ENCODE measurements at regions not wholly inside any gene's neighbourhood (a gene's known extent, or its start where the extent isn't known, plus 50 kb on each side); places are given as distances from the start of the nearest gene placed in this dataset.
A peak's percentile ranks its signal among the peaks of the same experiment; 100 is the strongest.

DNA sequence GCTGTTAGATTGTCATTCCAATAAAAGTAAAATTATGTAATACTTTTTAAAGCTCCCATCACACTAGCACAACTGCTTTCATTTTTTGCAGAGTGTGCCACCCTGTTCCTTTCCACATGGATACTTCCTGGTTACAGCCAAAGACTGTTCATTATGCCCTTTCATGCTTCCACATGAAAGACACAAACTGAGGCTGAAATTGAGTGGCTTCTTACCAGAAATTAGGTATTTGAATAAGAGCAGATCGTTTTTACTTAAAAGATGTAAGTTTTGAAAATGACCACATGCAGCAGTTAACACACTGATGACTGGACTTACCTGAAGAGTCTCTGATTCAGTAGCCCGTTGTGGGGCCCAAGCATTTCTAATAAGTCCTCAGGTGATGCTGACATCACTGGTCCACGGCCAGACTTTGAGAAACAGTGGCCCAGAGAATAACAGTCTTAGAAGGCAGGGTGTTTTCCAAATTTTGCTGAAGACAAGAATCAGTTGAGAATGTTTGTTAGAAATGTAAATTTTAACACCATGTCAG lies 187.6 kb upstream of the DMRT1 start:
- Histone ChIP-seq H3K9me3 (no peaks in the 10 kb centered on the region), H3K27ac (no peak overlapping the region), H3K4me3 (no peak overlapping the region), H3K4me1 (peaks cover 36% of the 10 kb centered on the region), H3K27me3 (no peaks in the 10 kb centered on the region), H3K36me3 (no peaks in the 10 kb centered on the region)
- DNase-seq (no peak), ATAC-seq (no peak)
- no peak for TF ChIP-seq CTCF (IDR thresholded peaks at IDR 0.05)
- intact Hi-C loops (cut with DNase I) = no loop called here

DNA sequence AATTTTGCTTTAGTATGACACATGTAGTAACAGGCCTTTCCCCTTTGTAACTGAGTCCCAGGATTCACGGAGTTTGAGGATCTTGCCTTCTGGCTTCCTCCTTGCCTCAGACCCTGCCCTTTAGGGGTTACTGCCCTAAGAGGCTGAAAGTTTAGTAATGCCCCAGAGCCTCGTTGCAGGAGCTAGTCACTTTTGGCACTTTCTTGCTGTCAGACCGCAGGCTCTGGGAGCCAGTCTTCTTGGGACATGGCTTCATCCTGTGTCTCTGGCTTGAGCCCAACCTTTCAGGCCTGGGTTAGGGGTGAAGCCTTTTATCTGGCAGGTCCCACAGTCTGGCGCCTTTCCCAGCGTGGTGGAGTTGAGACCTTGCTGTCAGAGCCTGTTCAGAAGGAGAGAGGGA lies 185.6 kb upstream of the DMRT1 start:
- DNase-seq = peak; percentile 71
- Histone ChIP-seq H3K4me3 (no peak overlapping the region), H3K36me3 (no peaks in the 10 kb centered on the region), H3K27ac (no peak overlapping the region), H3K4me1 (peaks cover 21% of the 10 kb centered on the region), H3K27me3 (no peaks in the 10 kb centered on the region), H3K9me3 (no peaks in the 10 kb centered on the region)
- no peak for TF ChIP-seq CTCF (IDR thresholded peaks at IDR 0.05)
- ATAC-seq = peak; percentile 63
- intact Hi-C loops (cut with DNase I) = no loop called here

DNA sequence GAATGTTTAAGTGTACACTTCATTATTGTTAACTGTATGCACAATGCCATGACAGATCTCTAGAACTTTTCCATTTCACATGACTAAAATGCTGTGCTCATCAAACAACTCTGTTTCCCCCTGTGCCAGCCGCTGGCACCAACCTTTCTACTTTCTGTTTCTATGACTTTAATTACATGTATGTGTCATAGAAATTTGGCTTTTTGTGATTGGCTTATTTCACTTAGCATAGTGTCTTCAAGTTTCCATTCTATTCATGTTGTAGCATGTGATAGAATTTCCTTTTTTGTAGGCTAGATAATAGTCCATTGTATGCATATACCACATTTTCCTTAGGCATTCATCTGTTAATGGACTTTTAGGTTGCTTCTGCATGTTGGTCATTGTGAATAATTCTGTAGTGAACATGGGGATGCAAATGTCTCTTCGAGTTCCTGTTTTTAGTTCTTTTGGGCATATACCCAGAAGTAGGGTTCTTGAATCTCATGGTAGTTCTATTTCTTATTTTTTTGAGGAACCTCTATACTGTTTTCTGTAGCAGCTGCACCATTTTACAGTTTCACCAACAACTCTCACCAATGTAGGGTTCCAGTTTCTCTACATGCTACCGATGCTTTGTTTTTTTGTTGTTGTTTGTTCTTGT lies 184.4 kb upstream of the DMRT1 start:
- DNase-seq (no peak), ATAC-seq (no peak)
- Histone ChIP-seq H3K27ac (no peak overlapping the region), H3K36me3 (no peaks in the 10 kb centered on the region), H3K4me1 (peaks cover 21% of the 10 kb centered on the region), H3K27me3 (no peaks in the 10 kb centered on the region), H3K4me3 (no peak overlapping the region), H3K9me3 (no peaks in the 10 kb centered on the region)
- intact Hi-C loops (cut with DNase I) = no loop called here
- no peak for TF ChIP-seq CTCF (IDR thresholded peaks at IDR 0.05)

DNA sequence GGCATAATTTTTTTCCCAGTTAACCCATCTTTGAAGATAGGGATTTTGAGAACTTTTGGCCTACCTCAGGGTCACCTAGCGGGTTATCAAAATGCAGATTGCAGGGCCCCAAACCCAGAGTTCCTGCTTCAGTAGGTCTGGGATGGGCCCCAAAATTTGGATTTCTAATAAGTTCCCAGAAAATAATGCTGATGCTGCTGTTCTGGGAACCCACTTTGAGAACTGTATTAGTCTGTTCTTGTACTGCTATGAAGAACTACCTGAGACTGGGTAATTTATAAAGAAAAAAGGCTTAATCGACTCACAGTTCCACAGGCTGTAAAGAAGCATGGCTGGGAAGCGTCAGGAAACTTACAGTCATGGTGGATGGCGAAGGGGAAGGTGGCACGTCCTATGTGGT lies 182.2 kb upstream of the DMRT1 start:
- no peak overlapping the region for H3K4me3 ChIP-seq
- no peaks in the 10 kb centered on the region for H3K27me3 ChIP-seq
- TF ChIP-seq CTCF (IDR thresholded peaks at IDR 0.05) = no peak
- no peaks in the 10 kb centered on the region for H3K9me3 ChIP-seq
- peaks cover 12% of the 10 kb centered on the region for H3K4me1 ChIP-seq
- intact Hi-C loops (cut with DNase I) = no loop called here
- ATAC-seq (no peak), DNase-seq (no peak)
- H3K36me3 ChIP-seq = no peaks in the 10 kb centered on the region
- no peak overlapping the region for H3K27ac ChIP-seq

- no peak for TF ChIP-seq CTCF (IDR thresholded peaks at IDR 0.05)
- DNase-seq (no peak), ATAC-seq (no peak)
- H3K27me3 ChIP-seq = no peaks in the 10 kb centered on the region
- H3K36me3 ChIP-seq = no peaks in the 10 kb centered on the region
- no peaks in the 10 kb centered on the region for H3K9me3 ChIP-seq
- H3K27ac ChIP-seq = no peak overlapping the region
- no peak overlapping the region for H3K4me3 ChIP-seq
- intact Hi-C loops (cut with DNase I) = no loop called here
- H3K4me1 ChIP-seq = peaks cover 11% of the 10 kb centered on the region
These were observed 181.3 kb upstream of the DMRT1 start for GRCh38 chr9:660227-660626.

GRCh38 chr9:663541-663940 lies 178.0 kb upstream of the DMRT1 start:
- no peaks in the 10 kb centered on the region for H3K9me3 ChIP-seq
- no peaks in the 10 kb centered on the region for H3K27me3 ChIP-seq
- no peak overlapping the region for H3K4me3 ChIP-seq
- no peaks in the 10 kb centered on the region for H3K36me3 ChIP-seq
- no peak for DNase-seq
- TF ChIP-seq CTCF (IDR thresholded peaks at IDR 0.05) = no peak
- no peak overlapping the region for H3K27ac ChIP-seq
- intact Hi-C loops (cut with DNase I) = no loop called here
- H3K4me1 ChIP-seq = no peaks in the 10 kb centered on the region
- no peak for ATAC-seq
